DMS153 (cell line): ENCODE measurements at regions not wholly inside any gene's neighbourhood (a gene's known extent, or its start where the extent isn't known, plus 50 kb on each side); places are given as distances from the start of the nearest gene placed in this dataset.

Experiments
- DNase-seq: peaks from one replicate; lab custom pipeline; 2025; lab: John Stamatoyannopoulos, UW

DNA sequence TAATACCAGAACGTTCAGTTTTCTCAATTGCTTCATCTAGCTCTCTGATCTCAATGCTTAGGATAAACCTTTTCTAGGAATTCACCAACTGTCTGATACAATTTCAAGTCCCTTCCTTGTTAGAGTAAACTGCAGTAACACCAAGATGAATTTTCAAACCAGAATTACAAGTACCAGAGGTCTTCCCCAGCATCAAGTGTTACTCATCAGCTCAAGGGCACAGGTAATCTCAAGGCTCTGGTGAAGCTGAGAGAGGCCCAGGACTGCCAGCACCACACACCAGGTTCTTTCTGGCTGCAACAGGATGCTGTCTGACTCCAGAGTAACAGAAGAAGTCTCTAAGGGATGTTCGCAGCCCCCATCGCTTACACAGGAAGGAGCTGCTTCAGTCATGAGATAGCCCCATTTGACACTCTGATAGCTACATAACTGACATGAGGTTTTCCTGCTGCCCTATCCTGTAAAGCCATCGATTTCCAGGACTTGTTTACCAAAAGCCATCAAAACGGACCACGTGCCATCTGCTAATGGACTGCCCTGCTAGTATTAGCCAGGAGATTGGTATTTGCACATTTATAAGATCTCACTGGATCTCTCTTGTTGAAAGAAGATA, 549.4 kb downstream of the UTRN start:
- DNase-seq, result no peak

DNA sequence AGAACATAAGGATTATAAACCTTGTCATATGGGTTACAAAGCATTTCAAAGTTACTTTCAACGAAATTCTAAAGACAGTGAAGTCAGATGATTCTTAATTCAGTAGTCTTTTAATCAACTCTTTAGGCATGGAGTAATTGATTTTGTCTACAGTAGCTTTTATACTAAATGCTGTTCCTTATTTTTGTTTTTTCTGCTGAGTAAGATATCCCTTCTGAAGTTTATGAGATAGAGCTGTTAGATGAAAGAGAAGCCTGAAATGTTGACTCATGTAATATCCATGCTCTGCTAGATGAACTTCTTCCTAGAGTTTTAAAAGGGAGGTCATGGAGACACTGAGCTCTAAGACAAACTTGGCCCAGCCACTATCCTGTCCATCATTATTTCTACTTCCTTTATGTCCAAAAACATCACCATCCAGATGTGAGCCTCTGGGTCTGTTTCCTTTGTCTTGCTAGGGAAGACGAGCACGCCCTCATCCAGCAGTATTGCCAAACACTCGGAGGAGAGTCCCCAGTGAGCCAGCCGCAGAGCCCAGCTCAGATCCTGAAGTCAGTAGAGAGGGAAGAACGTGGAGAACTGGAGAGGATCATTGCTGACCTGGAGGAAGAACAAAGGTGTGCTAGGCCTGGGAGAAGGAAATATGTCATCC, 550.3 kb downstream of the UTRN start:
- DNase-seq, result no peak

DNA sequence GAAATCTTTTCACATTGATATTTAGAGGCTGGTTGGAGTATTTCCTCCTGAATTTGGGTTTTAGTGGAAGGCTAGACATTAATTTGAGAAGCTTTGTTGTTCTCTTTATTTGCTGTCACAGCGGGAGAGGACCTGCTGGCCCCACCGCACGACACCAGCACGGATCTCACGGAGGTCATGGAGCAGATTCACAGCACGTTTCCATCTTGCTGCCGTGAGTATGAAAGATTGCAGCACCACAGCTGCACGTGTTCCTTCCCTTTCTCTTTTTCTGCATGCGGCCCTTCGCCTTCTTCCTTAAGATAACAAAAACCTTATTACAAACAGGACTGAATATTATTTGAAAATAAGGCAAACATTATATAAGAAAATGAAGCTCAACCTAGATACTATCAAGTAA, 555.5 kb downstream of the UTRN start:
- no peak for DNase-seq

DNA sequence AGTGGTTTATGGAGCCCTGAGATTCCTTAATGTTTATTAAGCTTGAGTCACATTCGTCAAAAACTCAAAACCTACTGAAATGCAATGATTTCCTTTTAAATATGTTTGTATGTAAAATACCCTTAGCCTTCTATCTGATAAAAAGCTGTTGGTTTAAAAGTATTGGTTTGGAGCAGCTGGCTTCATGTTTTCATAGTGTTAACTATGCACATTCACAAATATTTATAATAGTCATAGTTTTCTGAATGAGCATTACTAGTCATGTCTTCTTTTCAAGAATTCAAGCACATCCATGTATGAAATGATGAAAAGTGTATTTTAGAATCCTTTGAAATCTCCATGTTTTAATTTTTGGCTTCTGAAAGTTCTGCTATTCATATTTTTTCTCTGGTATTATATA, 558.6 kb downstream of the UTRN start:
- no peak for DNase-seq

DNA sequence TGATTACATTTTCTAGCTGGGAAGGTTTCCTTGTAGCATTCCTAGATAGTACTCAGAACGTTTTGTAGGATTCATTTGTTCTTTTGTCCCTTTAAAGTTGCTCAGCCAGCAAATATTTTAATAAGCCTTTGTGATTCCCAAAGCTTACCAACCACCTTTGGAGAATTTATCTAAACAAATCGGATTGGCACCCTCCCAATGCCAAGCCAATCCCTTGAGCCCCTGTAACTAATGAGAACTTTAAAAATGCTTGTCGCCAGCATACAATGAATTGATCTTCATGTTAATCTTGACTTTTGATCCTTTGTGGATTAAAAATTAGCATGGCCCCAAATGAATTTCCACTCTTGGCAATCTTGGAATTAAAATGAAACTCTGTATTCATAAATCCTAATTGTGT, 559.5 kb downstream of the UTRN start:
- no peak for DNase-seq

DNA sequence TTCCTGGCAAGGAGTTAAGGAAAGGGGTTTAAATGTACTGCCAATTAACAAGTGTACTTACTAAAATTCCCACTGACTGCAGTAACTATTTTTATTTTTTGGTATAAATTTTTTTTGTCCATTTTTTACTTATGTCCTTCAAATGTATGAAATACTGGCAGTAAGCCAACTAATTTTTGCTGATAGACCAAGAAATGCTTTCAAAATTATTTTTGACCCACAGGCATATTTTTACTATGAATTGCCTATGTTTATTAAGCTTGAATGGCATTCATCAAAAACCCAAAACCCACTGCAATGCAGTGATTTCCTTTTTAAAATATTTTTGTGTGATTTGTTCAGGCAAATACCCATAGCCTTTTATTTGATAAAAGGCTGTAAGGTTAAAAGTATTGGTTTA, 560.1 kb downstream of the UTRN start:
- DNase-seq, result no peak

DNA sequence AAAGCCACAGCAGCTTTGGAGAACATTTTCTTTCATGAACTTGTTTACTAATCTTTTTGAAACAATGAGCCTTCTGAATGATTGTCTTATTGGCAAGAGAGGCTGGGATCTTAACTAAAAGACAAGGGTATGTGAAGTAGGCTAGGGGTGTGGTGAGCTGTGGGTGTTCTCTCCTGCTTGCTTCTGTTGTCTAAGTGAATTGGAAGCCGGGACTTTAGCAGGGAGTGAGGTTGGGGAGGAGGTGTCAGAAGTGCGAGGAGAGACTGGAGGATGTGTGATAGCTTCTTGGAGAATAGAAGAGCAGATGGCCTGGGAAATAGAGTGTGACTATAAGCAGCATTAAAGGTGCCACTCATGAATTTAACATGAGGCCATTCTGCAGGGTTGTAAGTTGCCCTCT, 562.8 kb downstream of the UTRN start:
- DNase-seq, result no peak

DNA sequence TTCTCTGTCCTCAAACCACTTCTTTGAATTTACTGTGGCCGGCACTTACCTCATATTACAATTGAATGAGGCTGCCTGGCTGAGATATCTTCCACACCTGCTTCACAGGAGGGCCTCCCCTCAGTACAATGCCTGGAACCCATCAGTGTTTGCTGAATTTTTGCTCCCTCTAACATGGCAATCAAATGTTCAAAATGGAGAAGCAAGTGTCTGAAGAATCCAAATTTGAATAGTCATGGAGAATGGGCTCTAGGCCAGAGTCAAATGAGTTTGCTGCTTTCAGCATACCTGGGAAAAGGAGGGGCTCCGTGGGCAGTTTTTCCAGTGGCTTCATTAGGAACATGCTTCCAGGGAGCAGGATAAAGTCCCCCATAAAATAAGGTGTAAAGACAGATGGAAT, 564.8 kb downstream of the UTRN start:
- DNase-seq, result no peak

DNA sequence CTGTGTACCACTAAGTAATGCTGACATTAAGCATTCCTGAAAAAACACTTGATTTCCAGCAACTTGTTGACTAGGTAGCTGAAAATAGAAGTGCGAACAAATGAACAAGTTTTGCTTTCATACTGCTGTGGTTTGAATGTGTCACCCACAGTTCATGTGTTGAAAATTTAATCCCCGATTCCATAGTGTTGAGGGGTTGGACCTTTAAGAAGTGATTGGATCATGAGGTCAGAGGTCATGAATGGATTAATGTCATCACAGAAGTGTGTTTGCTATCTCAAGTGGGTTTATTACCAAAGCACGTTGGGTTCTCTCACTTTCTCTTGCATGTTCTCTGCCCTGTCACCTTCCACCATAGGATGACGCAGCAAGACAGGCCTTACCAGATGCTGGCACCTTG, 568.5 kb downstream of the UTRN start:
- DNase-seq, result no peak

DNA sequence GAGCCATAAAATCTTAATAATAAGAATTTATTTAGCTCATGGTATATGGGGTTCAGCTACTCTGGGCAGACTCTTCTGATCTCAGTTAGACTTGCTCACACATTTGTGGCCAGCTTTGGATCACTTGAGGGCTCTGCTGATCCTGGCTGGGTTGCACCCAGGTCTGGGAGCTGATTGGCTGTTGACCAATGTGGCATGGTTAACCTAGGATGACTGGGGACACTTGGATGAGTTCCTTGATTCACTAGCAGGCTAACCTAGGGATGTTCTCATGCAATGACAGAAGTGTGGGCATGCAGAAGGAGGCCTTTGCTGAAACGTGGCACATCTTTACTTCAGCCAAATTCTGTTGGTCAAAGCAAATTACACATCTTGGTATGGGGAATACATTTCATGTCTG, 569.5 kb downstream of the UTRN start:
- no peak for DNase-seq

DNA sequence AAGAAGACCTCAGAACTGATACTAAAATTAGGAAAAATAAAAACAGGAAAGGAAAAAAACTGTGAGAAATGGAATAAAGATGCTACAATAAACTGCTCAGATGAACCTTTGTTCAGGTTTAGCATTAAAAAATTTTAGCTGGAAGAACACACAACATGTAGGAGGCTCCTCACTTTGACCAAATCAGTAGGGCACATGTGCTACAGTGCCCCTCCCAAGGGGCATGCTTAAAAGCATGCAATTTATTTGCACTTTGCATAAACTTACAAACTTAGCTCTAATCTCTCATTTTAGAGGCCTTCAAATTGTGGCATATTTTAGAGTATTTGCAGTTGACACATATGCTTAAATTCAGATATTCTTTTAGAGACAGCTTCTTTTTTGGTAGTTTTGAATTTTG, 570.2 kb downstream of the UTRN start:
- no peak for DNase-seq

DNA sequence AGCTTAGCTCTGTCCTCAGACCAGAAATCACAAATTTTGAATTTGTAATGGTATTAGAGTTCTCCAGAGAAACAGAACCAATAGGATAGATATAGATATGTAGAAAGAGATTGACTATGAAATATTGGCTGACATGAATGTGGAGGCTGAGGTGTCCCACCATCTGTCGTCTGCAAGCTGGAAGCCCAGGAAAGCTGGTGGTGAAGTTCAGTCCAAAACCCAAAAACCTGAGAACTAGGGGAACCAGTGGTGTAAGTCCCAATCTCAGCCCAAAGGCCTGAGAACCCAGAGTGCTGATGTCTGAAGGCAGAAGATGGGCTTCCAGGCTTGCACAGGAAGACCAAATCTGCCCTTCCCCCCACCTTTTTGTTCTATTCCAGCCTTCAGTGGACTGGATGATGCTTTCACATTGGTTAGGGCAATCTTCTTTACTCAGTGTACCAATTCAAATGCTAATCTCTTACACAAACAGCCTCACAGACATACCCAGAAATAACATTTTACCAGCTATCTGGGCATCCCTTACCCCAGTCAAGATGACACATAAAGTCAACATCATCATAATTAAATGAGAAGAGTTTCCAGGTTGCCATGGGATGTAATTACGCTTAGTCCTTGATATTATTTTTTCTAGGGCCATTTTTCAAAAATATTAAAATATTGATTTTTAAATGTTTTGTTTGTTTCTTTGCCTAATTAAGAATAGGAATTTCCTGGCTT, 570.8 kb downstream of the UTRN start:
- no peak for DNase-seq

DNA sequence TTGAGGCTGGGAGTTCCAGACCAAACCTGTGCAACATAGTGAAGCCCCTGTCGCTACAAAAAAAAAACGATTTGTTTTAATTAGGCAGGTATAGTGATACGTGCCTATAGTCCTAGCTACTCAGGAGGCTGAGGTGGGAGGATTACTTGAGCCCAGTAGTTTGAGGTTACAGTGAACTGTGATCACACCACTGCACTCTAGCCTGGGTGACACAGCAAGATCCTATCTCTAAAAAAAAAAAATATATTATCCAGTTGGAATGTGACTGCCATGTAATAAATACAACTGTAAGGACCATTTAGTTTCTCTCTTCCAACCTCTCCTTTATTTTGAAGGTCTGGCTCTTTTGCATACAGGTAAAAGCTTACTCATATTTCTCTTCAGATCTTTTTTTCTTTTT, 571.5 kb downstream of the UTRN start:
- no peak for DNase-seq

DNA sequence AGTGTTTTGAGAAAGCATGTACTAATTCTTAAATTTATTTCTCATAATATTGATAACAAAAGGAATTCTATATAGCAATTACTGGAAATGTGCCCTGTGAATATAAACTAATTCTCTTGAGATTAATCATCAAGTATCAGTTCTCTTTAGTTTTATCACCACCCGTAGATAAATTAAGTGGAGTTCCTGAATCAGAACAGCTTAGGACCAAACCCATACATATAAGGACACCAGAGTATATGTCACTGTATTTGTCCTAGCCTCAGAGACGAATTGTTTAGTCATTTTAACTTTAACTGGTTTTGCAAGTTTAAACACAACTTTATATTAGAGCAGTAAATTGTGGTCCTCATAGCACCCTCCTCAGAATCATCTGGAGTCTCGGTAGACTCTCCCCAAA, 572.0 kb downstream of the UTRN start:
- no peak for DNase-seq

DNA sequence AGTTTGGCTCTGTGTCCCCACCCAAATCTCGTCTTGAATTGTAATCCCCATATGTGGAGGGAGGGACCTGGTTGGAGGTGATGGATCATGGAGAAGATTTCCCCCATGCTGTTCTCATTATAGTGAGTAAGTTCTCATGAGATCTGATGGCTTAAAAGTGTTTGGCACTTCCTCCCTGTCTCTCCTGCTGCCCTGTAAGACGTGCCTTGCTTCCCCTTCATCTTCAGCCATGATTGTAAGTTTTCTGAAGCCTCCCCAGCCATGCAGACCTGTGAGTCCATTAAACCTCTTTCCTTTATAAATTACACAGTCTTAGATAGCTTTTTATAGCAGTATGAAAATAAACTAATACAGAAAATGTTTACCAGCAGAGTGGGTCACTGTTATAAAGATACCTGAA, 577.6 kb downstream of the UTRN start:
- no peak for DNase-seq

DNA sequence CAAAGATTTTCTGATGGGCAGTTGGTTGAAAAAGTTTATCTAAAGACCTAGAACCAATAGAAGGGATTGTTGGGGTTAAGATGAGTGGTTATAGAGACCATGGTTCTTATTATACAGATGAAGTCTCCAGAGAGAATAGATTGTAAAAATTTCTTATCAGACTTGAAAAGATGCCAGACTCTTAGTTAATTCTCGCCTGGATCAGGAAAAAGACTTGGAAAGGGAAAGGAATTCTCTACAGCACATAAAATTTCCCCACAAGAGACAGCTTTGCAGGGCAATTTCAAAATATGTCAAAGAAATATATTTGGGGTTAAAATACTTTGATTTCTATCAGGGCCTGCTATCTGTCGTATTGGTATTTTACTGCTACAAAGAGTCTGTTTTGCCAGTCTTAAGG, 582.6 kb downstream of the UTRN start:
- DNase-seq, result no peak

DNA sequence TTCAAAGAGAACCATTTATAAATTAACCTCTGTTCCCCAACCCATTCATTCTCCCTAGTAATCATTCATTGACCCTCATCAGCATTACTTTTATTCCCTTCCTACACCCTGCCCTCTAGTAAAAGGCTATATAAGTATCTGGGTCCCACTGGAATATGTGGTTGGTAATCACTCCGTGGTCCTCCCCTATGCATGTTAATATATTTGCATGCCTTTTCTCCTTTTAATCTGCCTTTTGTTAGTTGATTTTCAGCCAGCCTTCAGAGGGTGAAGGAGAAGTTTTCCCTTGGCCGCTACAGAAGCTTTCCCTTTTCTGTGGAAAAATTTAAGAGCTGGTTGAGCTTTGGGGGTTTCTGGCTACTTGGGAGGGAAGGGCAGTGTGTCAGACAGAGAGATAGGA, 585.6 kb downstream of the UTRN start:
- no peak for DNase-seq

DNA sequence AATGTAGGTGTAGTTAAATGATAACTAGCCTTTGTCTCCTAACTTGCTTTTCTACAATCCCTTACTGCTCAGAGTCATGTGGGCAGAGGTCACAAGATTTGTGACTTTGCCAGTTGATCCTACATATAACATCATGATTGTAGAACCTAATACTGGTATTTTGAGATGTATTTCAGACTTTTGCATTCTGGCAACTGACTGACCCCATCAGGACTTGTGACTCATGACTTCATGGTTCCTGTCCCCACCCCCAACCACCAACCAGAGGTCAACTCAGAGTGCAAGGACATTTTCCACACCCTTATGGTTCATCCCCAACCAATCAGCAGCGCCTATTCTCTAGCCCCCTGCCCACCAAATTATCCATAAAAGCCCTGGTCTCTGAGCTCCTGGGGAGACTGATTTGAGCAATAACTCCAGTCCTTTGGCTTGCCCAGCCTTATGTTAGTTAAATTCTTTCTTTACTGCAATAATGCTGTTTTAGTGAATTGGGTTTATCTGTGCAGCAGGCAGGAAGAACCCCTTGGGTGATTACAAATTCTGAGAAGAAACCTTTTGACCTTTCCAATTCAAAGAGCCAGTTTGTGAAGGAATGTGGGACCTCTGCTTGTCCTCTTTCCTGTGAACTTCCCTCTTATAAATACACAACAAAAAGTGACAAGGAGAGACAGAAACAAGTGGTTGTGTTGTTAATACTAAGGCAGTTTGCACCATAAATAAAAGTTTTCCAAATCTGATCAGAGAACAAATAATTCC, 588.7 kb downstream of the UTRN start:
- DNase-seq, result no peak

DNA sequence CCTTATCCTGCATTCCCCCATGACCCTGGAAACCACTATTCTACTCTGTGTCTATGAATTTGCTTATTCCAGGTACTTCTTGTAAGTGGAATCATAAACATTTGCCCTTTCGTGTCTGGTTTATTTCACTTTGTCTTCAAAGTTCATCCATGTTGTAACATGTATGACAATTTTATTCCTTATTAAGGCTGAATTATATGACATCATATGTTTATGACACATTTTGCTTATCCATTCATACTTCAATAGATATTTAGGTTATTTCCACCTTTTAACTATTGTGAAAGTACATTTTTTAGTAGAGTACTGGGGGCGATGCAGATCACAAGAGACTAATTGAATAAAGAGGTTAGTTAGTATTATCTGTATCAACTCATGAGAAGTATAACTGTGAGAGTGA, 591.6 kb downstream of the UTRN start:
- DNase-seq, result no peak

DNA sequence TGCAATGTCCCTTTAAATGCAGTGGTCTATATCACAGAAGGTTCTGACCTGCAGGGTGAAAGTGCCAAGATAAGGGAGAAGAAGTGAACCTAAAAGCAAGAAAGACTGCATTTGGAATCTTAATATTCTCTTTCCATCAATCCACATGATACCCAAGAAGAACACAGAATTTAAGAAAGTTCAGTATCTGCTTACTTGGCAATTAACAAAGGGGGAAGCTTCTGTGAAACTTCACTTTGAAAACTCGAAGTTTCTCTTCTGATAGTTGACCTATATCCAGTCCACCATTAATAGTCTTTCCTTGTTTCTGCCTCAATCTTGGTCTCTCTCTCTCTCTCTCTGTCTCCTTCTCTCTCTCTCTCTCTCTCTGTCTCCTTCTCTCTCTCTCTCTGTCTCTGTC, 592.0 kb downstream of the UTRN start:
- DNase-seq, result no peak

DNA sequence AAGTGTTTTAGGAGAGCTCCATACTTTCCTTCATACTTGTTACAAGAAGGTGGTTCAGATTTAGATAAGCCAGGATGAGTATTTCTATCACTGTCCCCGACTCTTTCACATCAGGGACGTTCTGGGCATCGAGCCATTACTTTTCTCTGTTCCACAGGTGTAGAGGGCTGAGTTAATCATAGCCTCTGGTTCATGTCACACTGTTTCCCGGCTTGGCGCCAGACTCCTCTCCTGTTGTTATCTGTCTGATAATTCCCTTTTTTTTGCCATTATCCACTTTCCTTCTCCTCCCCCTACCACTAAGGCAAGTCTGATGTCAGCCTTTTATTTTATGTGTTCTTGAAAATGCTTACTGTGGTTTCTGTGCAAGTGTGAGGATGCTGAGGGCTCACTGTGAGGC, 593.4 kb downstream of the UTRN start:
- no peak for DNase-seq

DNA sequence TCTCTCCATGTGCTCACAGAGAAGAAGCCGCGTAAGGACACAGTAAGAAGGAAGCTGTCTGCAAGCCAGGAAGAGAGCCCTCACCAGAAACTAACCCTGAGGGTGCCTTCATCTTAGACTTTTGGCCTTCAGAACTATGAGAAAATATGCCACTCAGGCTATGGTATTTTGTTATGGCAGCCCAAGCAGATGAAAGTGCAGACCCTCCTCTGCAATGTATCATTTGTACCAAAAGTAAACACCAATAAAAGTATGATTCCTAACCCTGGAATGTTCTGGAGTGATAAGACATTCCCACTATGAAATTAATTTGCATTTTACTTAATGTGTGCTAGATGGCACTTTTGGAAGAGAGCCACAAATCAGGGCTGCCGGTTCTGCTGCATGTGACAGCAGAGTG, 594.3 kb downstream of the UTRN start:
- no peak for DNase-seq

DNA sequence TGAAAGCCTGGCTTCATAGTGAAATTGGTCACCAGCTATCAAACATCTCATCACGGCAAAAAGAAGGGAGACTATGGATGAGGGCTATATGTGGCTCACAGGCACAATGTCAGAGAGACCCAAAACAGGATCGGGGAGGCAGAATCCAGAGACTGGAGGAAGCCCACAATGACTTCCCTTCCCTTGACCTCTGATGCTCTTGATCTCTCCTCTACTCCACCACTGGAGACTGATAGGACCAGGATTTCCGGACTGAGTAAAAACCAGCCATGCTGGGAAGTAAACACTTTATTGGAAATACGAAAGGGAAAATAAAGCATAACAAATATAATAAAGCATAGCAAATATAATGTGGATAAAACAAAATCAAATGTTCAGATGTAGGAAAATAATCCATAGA, 597.3 kb downstream of the UTRN start:
- DNase-seq, result no peak
